NOMO-1 treated with dmso at 0.1 percent for 144 hours (cell line): ENCODE measurements at regions not wholly inside any gene's neighbourhood (a gene's known extent, or its start where the extent isn't known, plus 50 kb on each side); places are given as distances from the start of the nearest gene placed in this dataset.
"Not testable (repeated sequence)": the region's sequence is repeated elsewhere in the genome, so short reads cannot be mapped to it uniquely, and the experiment has no call there.

Experiments
- DNase-seq: peaks from one replicate; lab custom pipeline; 2025; ENCODE audit not compliant: unreplicated experiment; lab: John Stamatoyannopoulos, UW

DNA sequence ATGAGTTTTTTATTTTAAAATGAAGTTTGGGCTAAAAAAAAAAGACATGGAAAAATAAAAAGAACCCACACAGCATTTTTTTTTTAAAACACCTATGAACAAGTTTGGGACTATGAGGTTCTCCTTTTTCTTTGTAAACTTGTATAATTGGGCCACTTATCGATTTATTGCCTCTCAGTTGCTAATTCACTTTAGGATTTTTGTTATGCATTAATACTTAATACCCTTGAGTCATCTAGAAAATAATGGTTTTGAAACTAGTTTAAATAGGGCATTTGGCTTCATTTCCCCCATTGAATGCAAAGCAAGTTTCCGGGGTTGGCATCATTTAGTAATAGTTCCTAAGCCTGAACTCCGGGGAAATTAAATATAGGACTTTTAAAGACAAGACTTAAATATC lies 312.8 kb upstream of the RGS6 start:
- no peak for DNase-seq

DNA sequence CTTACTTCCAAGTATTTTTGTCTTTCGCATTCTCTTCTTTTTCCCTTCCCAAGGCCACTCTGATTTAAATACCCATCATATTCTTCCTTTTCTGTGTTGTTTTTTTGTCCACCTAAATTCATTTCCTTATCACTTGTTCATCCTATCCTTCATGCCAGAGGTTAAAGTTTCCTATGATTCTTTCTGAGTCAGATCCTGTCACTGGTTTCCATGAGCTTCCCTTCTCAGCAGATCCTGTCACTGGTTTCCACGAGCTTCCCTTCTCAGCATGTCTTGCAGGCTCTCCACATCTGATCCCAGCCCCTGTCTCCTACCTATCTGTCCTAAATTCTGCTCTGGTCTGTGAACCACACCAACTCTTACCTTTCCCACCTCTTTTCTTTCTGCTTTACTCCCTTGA lies 311.8 kb upstream of the RGS6 start:
- no peak for DNase-seq

DNA sequence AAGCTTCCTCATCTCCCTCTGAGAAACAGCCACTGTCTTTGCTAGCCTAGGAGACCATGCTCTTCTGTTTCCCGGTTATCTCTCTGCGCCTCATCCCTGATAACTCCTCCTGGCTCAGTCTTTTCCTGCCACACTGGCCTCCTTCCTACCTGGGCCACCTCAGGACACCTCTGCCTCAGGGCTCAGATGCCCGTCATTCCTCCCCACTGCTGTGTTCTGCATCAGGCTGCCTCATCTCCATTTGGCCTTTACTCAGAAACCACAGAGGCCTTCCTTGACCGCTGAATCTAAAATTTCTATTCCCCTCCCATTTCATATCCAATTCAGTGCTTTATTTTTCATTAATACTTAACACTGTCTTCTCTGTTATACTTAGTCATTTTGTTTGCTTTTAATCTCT lies 311.0 kb upstream of the RGS6 start:
- no peak for DNase-seq

DNA sequence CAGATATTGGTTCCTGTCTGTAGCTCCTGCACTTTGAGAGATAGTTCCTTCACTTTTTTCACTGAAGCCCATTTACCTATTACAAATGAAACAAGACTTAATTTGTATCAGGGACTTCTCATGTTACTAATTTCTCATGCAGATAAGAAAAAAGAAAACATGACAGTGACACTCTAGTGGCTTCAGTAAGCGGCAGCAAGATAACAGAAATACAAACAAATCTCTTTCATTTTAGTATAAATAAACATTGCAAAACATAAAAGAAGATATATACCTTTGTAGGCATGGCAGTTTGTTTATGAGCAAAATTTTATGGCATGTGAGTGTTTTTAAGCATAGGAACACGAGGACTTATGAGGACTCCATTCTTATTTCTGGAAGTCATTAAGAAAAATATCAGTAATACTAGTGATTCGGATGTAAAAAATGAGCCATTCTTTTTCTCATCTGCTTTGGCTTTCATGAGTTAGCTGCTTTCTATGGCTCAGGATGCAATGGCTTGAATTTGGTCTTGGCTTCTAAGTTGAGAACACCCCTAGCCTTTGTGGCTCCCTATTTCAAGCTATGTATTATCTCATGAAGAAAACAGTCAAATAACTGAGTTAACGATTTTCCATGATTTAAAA lies 310.1 kb upstream of the RGS6 start:
- no peak for DNase-seq

DNA sequence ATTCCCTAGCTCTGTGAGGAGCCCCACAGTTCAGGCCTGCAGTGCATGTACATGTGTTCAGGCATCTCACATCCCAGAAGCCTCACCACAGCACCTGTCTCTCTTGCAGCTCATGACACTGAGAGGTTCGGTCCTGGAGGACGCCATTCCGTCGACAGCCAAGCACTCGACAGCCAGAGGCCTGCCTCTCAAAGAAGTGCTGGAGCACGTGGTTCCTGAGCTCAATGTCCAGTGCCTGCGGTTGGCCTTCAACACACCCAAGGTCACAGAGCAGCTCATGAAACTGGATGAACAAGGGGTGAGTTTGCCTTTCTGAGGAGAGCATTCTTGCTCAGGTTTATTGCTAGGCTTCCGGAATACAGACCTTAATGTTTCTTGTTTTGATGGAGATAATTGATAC lies 308.3 kb upstream of the RGS6 start:
- DNase-seq, result no peak

DNA sequence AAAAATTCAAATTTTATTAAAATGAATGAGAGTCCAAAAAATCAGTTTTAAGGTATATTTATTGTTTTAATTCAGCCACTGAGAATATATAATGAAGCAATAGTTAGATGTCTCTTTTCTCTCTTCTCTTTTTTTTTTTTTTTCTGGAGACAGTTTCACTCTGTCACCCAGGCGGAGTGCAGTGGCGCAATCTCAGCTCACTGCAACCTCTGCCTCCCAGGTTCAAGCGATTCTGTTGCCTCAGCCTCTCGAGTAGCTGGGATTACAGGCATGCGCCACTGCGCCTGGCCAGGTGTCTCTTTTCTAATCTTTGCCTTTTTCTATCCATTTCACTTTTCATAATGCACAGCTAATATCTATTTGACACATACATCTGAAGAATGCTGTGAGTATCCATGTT lies 307.1 kb upstream of the RGS6 start:
- peak; percentile 7 for DNase-seq

DNA sequence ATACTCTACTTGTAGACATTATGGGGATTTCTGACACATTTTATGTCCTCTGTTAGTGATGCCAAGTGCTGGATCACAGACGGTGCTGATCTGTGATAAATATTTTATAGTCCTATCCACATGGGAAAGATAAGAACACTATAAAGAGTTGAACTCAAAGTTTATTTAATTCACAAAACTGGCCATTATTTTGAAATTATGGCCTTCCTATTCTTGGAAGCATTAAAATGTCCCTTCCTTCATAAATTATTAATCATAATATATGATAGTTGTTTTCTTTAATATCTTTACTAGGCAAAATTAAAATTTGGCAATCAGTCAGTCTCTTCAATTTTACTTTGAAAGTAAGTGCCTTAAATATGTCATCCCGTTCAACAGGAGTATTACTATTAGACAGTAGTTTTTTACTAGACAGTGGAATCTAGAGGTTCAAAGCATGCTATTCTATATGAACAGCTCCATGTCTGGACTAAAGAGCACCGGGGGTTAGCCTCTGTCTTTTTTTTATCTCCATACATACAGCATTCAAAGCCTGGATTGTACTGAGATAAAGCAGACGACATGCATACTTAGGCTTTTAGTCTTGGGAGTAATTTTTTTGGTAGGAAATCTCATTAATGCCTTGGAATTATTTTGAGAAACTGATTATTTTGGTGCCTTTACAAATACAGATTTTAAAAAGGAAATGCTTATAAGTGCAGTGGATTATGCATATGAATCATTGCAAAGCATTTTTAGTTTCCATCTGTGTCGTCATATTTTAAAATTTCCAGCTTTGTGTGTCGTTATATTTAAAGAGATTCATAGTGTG lies 306.1 kb upstream of the RGS6 start:
- DNase-seq, result no peak

DNA sequence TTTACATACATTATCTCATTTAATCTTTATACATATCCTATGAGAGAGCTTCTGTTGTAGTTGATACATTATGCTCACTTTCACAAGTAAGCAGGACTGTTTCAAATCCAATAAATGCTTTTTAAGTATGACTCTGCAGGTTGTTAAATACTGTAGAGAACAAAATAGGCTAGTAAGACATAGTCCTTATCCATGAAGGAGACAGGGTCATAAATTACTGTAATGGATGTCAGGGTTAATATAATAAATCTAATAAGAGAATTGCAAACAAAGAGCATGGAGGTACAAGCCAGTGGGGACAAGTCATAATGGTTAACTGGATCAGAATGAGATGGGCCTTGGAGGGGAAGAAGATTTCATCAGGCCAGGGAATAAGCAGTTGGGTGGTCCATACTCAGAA lies 303.8 kb upstream of the RGS6 start:
- DNase-seq, result no peak

DNA sequence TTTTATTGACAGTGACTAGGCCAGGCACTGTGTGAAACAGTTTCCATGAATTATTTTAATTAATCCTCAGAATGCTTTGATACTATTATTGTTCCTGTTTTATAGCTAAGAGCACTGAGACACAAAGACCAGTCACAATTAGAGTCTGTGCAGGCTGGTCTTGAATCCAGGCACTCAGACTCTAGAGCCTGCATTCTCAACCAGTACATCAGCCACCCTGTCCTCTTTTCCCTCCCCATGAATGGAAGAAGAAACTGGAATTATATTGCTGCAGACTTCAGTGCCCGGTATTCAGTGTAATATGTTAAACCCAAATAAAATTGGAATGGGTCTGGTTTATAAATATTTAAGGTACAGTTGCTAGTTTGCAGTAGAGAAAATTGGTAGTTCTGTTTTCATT lies 303.0 kb upstream of the RGS6 start:
- no peak for DNase-seq

DNA sequence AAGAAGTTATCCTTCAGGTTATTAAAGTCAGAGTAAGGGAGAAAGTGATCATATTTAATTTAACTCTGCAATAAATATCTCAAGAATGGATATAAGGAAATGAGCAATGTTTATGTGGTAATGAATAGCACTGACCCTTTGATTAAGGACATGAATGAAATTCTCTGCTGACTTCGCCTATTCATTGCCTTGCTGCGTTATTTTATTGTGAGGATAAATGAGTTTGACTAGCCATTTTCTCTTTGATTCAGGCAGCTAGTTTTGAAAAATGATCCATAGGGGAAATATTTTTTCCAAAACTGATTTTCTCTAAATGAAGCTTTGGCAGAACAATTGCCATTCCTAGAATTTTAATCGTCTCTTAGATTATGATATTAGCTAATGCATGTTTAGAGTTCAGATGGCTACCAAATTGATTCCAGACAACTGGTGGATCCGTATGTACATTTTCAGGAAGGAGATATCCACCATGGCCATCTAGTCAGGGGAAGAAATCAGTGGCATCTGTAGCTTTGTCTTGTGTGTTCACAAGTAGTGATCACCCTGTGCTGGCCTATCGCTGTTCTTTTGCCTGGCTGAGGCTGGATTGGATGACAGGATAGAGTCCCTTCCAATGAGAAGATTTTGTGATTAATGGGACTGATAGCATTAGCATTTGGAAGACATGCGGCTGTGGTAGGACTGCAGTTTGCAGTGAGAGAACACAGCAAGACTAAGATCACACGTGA lies 302.3 kb upstream of the RGS6 start:
- DNase-seq, result no peak

DNA sequence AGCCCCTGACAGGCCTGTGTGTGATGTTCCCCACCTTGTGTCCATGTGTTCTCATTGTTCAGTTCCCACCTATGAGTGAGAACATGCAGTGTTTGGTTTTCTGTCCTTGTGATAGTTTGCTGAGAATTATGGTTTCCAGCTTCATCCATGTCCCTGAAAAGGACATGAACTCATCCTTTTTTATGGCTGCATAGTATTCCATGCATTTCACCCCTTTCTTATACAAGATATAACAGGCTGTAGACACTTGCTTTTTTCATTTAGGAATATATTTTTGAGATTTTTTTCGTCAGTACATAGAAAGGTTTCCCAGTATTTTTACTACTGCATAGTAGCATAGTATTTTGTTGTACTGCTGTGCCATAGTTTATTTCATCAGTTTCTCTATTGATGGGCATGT lies 301.2 kb upstream of the RGS6 start:
- DNase-seq, result not testable (repeated sequence)

DNA sequence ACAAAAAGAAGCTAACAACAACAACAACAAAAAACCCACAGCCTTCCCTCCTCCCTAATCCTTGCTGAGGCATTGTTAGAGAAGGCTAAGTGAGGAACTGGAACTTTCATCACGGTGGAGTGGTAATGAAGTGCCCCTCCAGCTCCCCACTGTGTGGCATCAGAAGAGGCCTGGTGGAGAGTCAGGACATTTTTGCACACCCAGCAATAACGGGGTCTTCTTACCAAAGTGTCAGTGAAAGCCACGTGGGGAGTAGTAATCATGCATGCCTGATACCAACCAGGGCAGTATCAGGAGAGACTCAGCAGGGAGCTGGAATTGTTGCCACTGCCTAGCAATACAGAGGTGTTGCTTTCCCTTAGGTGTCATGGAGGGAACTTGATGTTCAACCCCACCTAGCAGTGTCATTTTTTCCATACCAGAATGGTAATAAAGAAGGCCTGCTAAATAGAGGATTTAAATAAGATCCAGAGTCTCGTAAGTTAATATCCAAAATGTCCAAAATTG lies 299.7 kb upstream of the RGS6 start:
- DNase-seq, result no peak

DNA sequence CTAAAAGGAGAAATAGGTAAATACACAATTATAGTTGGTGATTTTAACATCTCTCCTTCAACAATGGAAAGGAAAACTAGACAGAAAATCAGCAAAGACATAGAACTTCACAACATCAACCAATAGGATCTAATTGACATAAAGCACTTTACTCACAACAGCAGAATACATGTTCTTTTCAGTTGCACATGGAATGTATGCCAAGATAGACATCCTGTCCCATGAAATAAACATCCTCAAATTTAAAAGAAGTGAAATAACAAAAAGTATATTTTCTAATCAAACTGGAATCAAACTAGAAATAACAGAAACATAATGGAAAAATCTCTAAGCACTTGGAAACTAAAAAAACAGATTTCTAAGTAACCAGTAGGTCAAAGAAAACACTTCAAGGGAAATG lies 296.2 kb upstream of the RGS6 start:
- no peak for DNase-seq

DNA sequence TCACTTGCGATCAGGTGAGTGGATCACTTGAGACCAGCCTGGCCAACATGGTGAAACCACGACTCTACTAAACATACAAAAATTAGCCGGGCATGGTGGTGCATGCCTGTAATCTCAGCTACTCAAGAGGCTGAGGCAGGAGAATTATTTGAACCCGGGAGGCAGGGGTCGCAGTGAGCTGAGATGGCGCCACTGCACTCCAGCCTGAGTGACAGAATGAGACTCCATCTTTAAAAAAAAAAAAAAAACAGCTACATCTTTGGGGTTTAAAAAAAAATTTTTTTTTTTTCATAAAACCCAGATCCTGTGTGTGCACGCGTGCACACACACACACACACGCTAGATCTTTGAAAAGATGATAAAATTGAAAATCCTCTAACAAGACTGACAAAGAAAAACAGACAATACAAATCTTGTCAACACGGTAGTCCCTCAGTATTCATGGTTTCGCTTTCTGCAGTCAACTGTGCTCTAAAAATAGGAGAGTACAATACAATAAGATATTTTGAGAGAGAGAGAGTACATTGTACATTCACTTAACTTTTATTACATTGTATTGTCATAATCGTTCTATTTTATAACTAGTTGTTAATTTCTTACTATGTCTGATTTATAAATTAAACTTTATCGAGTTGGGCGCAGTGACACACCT lies 295.3 kb upstream of the RGS6 start:
- no peak for DNase-seq

DNA sequence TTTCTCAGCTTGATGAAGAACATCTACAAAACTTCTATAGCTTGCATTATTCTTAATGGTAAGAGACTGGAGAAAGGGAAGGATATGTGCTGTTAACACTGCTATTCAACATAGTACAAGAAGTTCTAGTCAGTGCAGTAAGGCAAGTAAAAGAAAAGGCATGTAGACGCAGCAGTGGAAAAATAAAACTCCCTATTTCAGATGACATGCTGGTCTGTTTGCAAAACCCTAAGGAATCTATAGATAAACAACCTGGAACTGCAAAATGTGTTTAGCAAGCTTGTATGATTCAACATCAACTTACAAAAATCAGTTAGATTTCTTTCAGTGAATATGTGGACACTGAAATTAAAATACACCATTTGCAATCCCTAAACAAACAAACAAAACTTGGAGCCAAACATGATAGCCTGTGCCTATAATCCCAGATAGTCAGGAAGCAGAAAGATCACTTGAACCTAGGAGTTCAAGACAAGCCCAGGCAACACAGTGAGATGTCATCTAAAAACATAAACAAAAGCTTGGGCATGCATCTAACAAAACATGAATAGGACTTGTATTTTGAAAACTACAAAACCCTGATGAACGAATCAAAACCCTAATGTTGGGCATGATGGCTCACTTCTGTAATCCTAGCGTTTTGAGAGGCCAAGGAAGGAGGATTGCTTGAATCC lies 293.6 kb upstream of the RGS6 start:
- DNase-seq, result no peak

DNA sequence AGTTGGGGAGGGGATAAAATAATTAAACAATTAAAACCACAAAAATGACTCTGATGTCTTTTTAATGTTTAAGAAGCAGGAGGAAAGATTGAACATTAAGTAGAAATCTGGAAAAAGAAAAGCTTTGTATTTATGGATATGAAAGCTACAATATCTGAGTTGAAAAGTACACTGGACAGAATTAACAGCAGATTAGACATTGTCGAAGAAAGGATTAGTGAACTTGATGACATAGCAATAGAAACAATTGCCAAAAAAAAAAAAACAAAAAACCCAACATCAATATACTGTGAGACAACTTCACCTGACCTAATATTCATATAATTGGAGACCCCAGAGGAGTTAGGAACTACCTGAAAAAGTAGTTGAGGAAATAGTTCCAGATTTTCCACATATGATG lies 289.5 kb upstream of the RGS6 start:
- DNase-seq, result no peak

DNA sequence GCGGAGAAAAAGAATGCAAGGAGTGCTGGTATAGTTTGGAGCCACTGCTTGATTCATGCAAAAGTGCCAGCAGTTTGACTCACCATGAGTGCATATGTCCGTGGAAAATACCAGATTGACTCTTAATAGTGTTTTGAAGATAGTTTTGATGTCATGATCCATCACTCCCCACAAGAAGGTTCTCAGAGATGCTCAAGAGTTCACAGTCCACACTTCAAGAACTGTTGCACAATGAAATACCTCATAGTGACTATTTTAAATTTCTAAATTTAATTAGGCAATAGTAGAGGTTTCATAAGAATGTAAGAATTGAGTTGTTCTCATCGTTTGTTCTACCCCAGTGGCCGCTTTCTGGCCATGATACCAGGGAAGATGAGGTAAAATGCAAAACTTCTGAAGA lies 286.6 kb upstream of the RGS6 start:
- no peak for DNase-seq

DNA sequence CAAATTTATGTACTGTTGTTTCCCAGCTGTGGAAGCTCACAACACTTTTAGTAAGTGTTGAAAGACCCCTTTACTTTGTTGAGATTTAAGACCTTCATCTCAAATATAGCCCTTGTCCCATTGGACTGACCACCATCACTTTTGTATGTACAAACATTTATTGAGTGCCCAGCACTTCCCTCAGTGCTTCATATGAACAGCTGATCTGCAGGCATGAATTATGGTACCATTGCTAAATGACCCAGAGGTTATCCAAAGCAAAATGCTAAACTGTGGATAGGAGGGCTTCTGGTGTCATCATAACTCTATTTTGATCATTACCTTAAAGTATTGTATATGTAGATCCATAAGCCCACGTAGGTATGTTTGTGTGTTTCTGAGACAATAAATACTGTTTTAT lies 285.7 kb upstream of the RGS6 start:
- DNase-seq, result no peak

DNA sequence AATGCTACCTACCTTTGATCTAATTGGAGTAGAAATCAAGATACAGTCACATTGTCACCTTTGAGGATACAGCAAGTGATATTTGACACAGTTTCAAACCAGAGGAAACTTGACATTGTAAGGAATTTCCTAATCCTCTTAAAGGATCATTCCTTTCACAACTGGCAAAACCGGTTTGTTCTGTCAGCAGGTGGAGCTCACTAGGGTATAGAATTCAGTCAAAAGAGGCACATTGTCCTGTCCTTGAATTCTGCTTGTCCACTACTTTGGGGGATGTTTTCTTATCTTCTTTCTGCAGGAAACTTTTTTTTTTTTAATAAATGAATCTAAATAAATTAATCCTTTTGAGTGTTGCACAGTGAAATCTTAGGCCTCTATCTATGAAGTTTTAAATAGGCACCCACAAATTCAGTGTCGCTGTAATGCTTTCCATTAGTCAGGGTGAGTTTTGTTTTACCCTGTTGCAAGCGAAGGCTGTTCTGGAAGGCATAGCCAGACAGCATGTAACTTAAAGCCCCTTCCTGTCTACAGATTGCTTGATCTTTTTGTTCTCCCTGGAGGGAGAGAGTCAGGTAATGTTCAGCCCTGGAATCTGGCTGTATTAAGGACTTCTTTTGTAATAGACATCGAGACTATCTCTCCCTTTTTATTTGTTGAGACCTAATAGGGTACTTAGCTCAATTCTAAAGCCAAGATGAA lies 285.0 kb upstream of the RGS6 start:
- DNase-seq, result no peak

DNA sequence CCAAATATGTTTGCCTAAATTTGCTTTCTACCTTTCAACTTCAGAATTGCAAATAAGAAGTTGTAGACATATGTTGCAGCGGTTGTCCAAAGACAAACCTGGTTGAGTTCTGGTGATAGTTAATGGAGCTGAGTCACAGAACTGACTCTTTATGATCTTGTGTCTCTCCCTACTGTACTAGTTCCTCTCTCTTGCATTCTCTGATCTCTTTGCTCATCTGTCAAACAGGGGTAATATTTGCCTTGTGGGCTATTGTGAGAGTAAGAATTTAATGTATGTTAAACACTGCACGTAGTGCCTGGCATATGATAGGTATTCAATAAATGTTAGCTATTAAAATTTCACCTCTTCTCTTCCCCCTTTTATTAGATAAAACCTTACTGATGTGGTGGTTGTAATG lies 283.5 kb upstream of the RGS6 start:
- DNase-seq, result no peak
